PC-9 (cell line): ENCODE measurements at regions not wholly inside any gene's neighbourhood (a gene's known extent, or its start where the extent isn't known, plus 50 kb on each side); places are given as distances from the start of the nearest gene placed in this dataset.

Source experiments
- CTCF ChIP-seq: fragments of 200-600 bp; sonication (generic); conservative IDR thresholded peaks from 2 replicates; pipeline ENCODE4 v1.6.1; 2017; ENCODE audit warnings: mixed run types, antibody characterized with exemption, mild to moderate bottlenecking, moderate library complexity
- EZH2 ChIP-seq: fragments of 200-600 bp; sonication (generic); IDR thresholded peaks from 2 replicates; pipeline ENCODE4 v1.8.0; 2017; ENCODE audit warnings: antibody characterized with exemption, low read depth

GRCh38 chr16:7209598-7209997 is 123.0 kb upstream of the RBFOX1 start:
- TF ChIP-seq CTCF (no peak), EZH2 (no peak)
